ENCODE measurements at regions not wholly inside any gene's neighbourhood (a gene's known extent, or its start where the extent isn't known, plus 50 kb on each side); places are given as distances from the start of the nearest gene placed in this dataset.

DNA sequence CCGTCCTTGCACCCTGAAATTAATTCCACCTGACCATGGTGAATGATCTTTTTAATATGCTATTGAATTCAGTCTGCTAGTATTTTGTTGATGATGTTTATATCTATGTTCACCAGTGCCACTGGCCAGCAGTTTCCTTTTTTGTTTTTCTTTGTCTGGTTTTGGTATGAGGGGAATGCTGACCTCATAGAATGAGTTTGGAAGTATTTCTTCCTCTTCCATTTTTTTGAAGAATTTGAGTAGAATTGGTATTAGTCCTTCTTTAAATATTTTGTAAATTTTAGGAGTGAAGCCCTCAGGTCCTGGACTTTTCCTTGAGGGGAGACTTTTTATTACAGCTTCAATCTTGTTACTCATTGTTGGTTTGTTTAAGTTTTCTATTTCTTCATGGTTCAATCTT is 231.6 kb downstream of the MRPL39 start:
- no peak for DNase-seq (ENCODE audit: low read depth)

GRCh38 chr21:25373126-25374082 is 233.9 kb downstream of the MRPL39 start:
- no peak for DNase-seq (ENCODE audit: low read depth)

DNA sequence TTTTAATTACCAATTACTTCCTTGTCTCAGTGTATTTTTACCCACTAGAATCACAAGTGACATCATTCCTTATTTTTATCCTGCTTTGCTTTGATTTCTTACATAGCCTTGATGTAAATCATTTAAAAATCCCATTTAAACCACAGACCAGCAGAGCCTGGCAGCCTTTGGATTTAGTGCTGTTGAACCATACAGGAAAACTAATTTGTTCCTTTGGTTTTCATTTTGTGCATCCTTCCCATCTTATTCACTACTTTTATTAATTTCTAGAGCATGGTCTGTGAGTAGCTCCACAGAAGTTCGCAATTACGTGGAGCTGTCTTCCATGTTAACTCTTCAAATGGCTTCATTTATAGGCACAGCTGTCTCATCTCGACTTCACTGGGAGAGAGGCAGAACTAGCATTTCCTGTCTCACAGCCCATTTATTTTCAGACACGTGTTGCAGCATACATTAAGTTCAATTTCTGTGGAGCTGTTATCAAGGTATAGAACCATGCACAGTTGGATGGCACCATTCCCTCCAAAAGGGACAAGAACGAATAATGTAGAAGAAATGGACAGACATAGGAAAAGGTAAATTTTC is 235.3 kb downstream of the MRPL39 start:
- no peak for DNase-seq (ENCODE audit: low read depth)

DNA sequence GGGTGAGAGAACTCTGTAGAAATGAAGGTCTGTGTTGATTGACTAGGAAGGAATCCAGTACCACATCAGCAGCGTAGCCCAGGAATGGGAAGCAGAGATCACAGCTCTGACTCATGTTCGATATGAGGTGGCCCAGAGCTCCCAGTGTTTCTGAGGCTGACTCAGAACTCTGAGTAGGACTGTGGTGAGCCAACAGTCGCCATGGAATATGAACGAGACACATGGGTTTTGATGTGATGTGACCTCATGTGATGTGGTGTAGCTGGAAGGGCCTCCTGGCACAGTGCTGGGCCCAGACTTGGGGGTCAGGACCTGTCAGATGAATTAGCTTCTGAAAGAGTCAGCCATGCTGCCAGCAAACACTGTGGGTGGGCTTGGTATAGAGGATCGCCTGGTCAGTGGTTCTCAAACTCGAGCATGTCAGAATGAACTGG is 237.0 kb downstream of the MRPL39 start:
- no peak for DNase-seq (ENCODE audit: low read depth)

DNA sequence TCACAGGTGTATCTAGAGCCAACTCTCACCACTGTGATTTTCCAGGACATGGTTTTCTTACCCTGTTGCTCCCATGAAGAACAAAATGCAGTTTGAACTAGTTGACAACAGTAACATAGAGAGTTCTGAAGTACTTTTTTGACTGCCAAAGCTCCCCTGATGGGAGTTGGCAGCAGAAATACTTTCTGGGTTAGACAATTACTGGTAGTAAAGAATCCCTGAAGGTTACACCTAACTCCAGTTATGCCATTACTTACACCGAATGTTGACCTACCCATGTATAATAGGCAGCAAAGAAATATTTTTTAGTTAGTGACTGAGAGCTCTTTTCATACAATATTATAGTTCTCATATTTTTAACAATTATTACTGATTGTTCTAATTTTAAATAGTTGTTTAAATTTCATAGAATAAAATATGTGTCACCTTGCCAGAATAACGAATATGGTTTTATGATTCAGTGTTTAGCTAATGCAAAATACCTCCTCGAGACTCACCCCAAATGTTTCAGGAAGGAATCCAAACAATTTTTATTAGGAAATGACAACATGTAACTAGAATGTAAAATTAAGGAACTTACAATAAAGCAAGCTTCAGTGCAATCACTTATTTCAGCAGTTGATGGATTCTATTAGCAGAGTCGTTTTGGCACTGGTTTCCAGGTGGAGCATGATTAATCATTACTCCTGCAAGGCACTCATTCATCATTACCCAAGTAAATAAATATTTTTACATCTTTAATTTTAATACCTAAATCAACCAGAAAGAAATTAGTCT is 237.6 kb downstream of the MRPL39 start:
- no peak for DNase-seq (ENCODE audit: low read depth)

- no peak for DNase-seq (ENCODE audit: low read depth)
These were observed 238.8 kb downstream of the MRPL39 start for GRCh38 chr21:25368531-25368930.

- DNase-seq (ENCODE audit: low read depth): no peak
These were observed 241.2 kb downstream of the MRPL39 start for GRCh38 chr21:25366116-25366515.

DNA sequence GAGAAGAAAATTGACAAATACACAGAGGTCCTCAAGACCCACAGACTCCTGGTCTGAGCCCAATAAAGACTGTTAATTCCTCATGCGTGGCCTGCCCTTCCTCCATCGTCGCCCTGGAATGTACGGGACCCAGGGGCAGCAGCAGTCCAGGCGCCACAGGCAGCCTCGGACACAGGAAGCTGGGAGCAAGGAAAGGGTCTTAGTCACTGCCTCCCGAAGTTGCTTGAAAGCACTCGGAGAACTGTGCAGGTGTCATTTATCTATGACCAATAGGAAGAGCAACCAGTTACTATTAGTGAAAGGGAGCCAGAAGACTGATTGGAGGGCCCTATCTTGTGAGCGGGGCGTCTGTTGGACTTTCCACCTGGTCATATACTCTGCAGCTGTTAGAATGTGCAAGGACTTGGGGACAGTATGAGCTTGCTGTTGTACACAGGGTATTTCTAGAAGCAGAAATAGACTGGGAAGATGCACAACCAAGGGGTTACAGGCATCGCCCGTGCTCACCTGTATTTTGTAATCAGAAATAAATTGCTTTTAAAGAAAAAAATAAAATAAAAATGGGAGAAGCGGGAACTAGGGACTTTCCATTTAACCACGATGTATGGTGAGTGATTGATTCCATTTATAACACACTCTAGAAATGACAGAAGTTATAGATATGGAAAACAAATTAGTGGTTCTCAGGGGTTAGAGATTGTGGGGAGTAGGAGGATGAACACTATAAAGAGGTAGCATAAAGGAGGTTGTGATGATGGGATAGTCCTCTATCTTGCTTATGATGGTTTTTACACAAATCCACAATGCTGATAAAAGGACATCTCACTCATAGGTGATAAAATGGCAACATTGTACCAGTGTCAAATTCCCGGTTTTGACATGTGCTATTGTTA is 244.7 kb downstream of the MRPL39 start:
- DNase-seq (ENCODE audit: low read depth): no peak

GRCh38 chr21:25361765-25362164 is 245.5 kb downstream of the MRPL39 start:
- DNase-seq (ENCODE audit: low read depth): no peak

- no peak for DNase-seq (ENCODE audit: low read depth)
These were observed 246.2 kb downstream of the MRPL39 start for GRCh38 chr21:25361097-25361496.

GRCh38 chr21:25360593-25360992 is 246.7 kb downstream of the MRPL39 start:
- no peak for DNase-seq (ENCODE audit: low read depth)

- no peak for DNase-seq (ENCODE audit: low read depth)
These were observed 247.6 kb downstream of the MRPL39 start for GRCh38 chr21:25359724-25360123.

DNA sequence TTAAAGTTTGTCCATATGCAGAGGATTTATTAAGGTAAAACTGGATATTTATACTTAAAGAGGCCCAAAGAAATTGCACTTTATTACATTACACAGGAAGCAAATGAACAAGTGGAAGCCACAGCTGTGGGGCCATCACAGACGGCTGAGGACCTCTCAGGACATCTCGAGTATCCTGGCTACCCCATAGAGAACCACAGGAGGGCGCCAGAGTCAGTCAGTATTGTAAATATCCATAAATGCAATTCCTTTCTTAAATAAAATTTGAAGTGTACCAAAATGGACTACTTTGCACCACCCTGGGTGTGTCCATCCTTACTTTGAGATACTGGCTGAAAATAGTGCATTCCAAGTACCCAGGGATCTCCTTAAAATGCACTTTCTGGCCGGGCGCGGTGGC is 257.2 kb downstream of the MRPL39 start:
- DNase-seq (ENCODE audit: low read depth): no peak

- no peak for DNase-seq (ENCODE audit: low read depth)
These were observed 263.3 kb downstream of the MRPL39 start for GRCh38 chr21:25343774-25344545.

- DNase-seq (ENCODE audit: low read depth): no peak
These were observed 264.5 kb downstream of the MRPL39 start for GRCh38 chr21:25342816-25343215.

- DNase-seq (ENCODE audit: low read depth): no peak
These were observed 265.3 kb downstream of the MRPL39 start for GRCh38 chr21:25341981-25342380.

DNA sequence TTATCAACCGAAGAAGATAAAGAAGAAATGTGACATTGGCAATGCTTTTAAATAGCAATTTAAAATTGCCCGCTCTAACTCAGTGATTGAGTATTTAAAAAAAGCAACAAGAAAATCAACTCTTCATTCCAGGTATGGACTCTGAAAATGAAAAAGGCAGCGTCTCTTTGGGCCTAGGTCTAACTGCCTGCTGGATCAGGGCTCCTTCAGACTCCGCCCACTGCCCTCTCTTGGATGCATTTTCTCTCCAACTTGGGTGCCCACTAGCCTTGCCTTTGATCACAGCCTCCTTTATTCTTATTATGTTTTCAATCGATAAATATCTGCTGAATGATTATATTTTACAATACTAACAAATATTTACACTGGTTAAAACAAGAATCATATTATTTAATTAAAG is 268.9 kb downstream of the MRPL39 start:
- DNase-seq (ENCODE audit: low read depth): no peak

- DNase-seq (ENCODE audit: low read depth): no peak
These were observed 273.1 kb downstream of the MRPL39 start for GRCh38 chr21:25334046-25334730.

DNA sequence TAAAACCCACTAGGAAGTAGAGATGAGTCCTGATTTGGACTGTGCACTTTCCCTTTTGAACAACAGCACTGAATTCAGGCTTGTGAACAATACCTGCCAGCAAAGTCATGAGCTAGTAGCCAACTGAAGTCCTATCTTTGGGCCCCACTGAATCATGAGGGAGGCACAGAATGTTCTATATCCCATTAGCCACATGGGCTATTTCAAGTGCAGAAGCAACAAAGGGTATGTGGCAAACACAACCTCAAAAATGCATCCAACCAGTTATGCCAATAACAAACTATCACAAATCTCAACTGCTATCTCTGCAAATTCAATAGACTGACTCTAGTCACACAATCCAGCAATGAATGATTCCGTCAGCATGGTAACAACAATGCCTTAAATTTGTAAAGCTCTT is 276.0 kb downstream of the MRPL39 start:
- no peak for DNase-seq (ENCODE audit: low read depth)

GRCh38 chr21:25330266-25330665 is 277.0 kb downstream of the MRPL39 start:
- no peak for DNase-seq (ENCODE audit: low read depth)
